Type B pancreatic cell (in vitro differentiated cells): ENCODE measurements at regions not wholly inside any gene's neighbourhood (a gene's known extent, or its start where the extent isn't known, plus 50 kb on each side); places are given as distances from the start of the nearest gene placed in this dataset.

Source experiments
- DNase-seq: peaks from one replicate; pipeline ENCODE4 v3.0.0; 2021; ENCODE audit warnings: mixed read lengths; ENCODE audit not compliant: unreplicated experiment; ENCODE audit errors: extremely low spot score
- H3K27ac Mint-ChIP-seq: 2 replicates; pipeline ENCODE4 v1.8.0; 2021; ENCODE audit warnings: mild to moderate bottlenecking, mixed read lengths
- H3K27me3 Mint-ChIP-seq: 2 replicates; pipeline ENCODE4 v1.8.0; 2021; ENCODE audit warnings: mixed read lengths
- H3K36me3 Mint-ChIP-seq: 2 replicates; pipeline ENCODE4 v1.8.0; 2021; ENCODE audit warnings: mixed read lengths
- H3K4me1 Mint-ChIP-seq: one replicate; pipeline ENCODE4 v1.8.0; 2021; ENCODE audit warnings: mixed read lengths; ENCODE audit not compliant: unreplicated experiment
- H3K4me3 Mint-ChIP-seq: 2 replicates; pipeline ENCODE4 v1.8.0; 2021; ENCODE audit warnings: mild to moderate bottlenecking, mixed read lengths
- H3K9me3 Mint-ChIP-seq: 2 replicates; pipeline ENCODE4 v1.8.0; 2021; ENCODE audit warnings: mixed read lengths
- CTCF ChIP-seq: fragments of 200-600 bp; sonication (generic); conservative IDR thresholded peaks from 2 replicates; pipeline ENCODE4 v1.5.0; 2021; ENCODE audit warnings: antibody characterized with exemption, mild to moderate bottlenecking

DNA sequence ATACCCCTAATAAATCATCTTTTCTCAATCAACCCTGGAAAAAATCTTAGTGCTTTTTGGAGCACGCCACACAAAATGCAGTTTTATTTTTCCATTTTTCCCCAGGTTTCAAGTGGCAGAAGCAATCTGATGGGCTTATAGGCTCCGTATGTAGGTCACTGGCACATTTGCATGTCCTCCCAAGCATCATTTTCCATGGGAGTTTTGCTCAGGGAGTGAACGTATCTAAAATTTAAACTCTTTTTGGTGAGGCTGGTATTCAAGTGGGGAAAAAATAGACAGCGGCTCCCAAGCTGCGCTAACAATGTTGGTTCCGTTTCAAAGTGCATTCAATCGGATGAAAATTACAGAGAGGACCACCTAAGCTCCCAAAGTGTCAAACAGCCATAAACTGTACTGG lies 233.4 kb downstream of the MEX3B start:
- no peaks in the 10 kb centered on the region for H3K9me3 Mint-ChIP-seq
- H3K27ac Mint-ChIP-seq: no peak overlapping the region
- no peaks in the 10 kb centered on the region for H3K27me3 Mint-ChIP-seq
- H3K4me1 Mint-ChIP-seq: no peaks in the 10 kb centered on the region
- DNase-seq: no peak
- no peak overlapping the region for H3K4me3 Mint-ChIP-seq
- no peak for TF ChIP-seq CTCF
- peaks cover 4% of the 10 kb centered on the region for H3K36me3 Mint-ChIP-seq

DNA sequence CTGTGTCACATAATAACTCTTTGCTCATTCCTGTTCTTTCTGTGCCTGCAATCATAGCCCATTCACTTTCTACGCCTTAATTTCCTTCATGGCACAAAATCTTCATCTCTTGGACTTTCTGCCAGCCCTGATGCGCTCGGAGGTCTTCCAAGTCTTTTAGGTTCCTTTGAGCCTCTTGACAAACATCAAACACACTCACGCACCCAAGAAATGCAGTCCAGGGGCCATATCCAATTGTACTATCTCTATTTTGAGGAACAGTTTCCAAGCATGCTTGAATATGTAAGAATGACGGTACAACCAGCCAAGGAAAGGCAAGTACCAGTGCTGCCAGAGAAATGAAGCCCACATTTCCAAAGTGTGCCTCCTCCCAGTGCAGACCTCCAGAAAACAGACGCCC lies 234.1 kb downstream of the MEX3B start:
- TF ChIP-seq CTCF: no peak
- no peak overlapping the region for H3K4me3 Mint-ChIP-seq

GRCh38 chr15:81809543-81809942 lies 236.3 kb downstream of the MEX3B start:
- no peaks in the 10 kb centered on the region for H3K9me3 Mint-ChIP-seq
- peaks cover 4% of the 10 kb centered on the region for H3K36me3 Mint-ChIP-seq
- no peak for DNase-seq
- H3K4me3 Mint-ChIP-seq: no peak overlapping the region
- H3K27me3 Mint-ChIP-seq: no peaks in the 10 kb centered on the region
- no peak overlapping the region for H3K27ac Mint-ChIP-seq
- no peaks in the 10 kb centered on the region for H3K4me1 Mint-ChIP-seq
- TF ChIP-seq CTCF: peak; percentile 35

More for the DNA sequence above, 234.1 kb downstream of the MEX3B start:
- no peak for DNase-seq
- Mint-ChIP-seq H3K27me3 (no peaks in the 10 kb centered on the region), H3K27ac (no peak overlapping the region), H3K36me3 (peaks cover 4% of the 10 kb centered on the region), H3K4me1 (no peaks in the 10 kb centered on the region), H3K9me3 (no peaks in the 10 kb centered on the region)

DNA sequence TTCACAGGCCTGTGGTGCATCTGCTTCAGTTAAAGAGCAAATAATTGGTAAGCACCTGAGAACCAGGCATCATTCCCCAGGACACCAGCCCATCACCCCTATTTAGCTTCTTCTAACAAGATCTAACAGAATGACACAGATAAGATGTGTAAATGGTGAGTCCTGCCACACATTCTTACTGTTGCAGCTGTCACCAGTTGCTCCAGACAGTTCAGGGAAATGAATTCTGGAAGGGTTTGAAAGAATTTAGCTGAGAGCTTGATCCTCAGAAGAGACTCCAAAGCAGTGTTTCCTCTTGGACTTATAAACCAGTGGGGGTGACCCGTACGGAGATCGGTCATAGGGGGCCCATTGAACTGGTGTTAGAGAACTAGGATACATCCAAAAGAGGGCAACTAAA lies 238.0 kb downstream of the MEX3B start:
- H3K4me3 Mint-ChIP-seq: no peak overlapping the region
- H3K27me3 Mint-ChIP-seq: no peaks in the 10 kb centered on the region
- H3K36me3 Mint-ChIP-seq: no peaks in the 10 kb centered on the region
- DNase-seq: no peak
- no peaks in the 10 kb centered on the region for H3K9me3 Mint-ChIP-seq
- H3K27ac Mint-ChIP-seq: no peak overlapping the region
- no peaks in the 10 kb centered on the region for H3K4me1 Mint-ChIP-seq
- no peak for TF ChIP-seq CTCF

GRCh38 chr15:81807186-81807585 lies 238.6 kb downstream of the MEX3B start:
- TF ChIP-seq CTCF: no peak
- Mint-ChIP-seq H3K27me3 (no peaks in the 10 kb centered on the region), H3K4me3 (no peak overlapping the region), H3K4me1 (no peaks in the 10 kb centered on the region), H3K9me3 (no peaks in the 10 kb centered on the region), H3K36me3 (no peaks in the 10 kb centered on the region), H3K27ac (no peak overlapping the region)
- no peak for DNase-seq

DNA sequence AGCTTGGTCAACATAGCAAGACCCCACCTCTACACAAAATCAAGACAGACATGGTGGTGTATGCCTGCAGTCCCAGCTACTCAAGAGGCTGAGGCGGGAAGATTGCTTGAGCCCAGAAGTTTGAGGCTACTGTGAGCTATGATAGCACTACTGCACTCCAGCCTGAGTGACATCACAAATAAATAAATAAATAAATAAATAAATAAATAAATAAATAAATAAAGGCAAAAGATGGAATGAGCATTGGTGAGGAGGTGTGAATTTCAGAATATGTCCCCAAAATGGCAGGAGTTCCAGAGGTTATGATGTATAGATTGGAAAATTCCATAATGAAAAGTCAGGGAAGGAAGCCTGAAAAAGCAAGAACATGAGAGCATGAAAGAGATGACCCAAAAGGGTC lies 249.9 kb downstream of the MEX3B start:
- DNase-seq: no peak
- Mint-ChIP-seq H3K4me3 (no peak overlapping the region), H3K4me1 (peaks cover 6% of the 10 kb centered on the region), H3K27me3 (no peaks in the 10 kb centered on the region), H3K36me3 (no peaks in the 10 kb centered on the region), H3K9me3 (no peaks in the 10 kb centered on the region), H3K27ac (no peak overlapping the region)
- TF ChIP-seq CTCF: no peak
